SK-N-MC (cell line): ENCODE measurements at regions not wholly inside any gene's neighbourhood (a gene's known extent, or its start where the extent isn't known, plus 50 kb on each side); places are given as distances from the start of the nearest gene placed in this dataset.

Experiments used
- EZH2 ChIP-seq: fragments of 200-600 bp; sonication (generic); IDR thresholded peaks from one replicate; pipeline ENCODE4 v1.6.1; 2017; ENCODE audit warnings: antibody characterized with exemption
- FOXP2 ChIP-seq: optimal IDR thresholded peaks from 2 replicates; pipeline ENCODE3; 2011; ENCODE audit warnings: mild to moderate bottlenecking, moderate library complexity; ENCODE audit not compliant: insufficient read depth; ENCODE audit errors: extremely low read length, control extremely low read depth
- POLR2AphosphoS5 ChIP-seq: IDR thresholded peaks from 2 replicates; pipeline ENCODE4 v1.6.1; 2012; ENCODE audit warnings: mild to moderate bottlenecking, low read depth, low read length, borderline replicate concordance

DNA sequence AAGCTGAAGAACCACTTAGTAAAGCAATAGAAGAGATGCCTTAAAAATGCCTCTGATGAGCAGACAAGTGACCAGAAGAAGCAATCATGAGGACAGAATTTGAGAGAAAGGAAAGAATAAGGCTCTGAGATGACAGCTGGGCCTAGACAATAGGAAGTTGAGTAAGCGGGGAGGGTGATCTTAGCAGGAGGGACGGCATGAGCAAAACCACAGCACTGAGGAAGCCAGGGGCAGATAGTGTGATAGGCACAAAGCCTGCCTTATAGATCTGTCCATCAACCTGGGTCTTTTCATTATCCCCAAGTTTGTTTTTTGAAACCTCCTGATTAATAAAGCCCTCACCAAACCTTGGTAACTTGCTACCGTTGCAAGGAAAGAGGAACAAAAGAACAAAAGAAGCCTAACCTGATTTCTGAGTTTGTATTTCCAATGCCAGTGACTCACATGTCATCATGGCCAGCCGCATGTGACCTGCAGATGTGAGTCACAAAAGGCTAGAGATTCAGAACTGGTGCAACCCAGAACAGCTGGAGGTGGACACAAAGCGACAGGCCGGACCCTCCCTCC lies 55.7 kb upstream of the PPARGC1A start:
- no peak for TF ChIP-seq POLR2AphosphoS5
- no peak for TF ChIP-seq EZH2
- TF ChIP-seq FOXP2, result no peak
